ENCODE measurements at regions not wholly inside any gene's neighbourhood (a gene's known extent, or its start where the extent isn't known, plus 50 kb on each side); places are given as distances from the start of the nearest gene placed in this dataset.
"Not testable (repeated sequence)": the region's sequence is repeated elsewhere in the genome, so short reads cannot be mapped to it uniquely, and the experiment has no call there.

GRCh38 chr11:29190313-29190712 lies 826.5 kb downstream of the KCNA4 start:
- DNase-seq (ENCODE audit: extremely low read depth, low read depth) = no peak

GRCh38 chr11:29187215-29187614 lies 829.6 kb downstream of the KCNA4 start:
- no peak for DNase-seq (ENCODE audit: extremely low read depth, low read depth)

- no peak for DNase-seq (ENCODE audit: extremely low read depth, low read depth)
Observed at GRCh38 chr11:29184939-29185890, 831.6 kb downstream of the KCNA4 start.

- no peak for DNase-seq (ENCODE audit: extremely low read depth, low read depth)
Observed at GRCh38 chr11:29183301-29183700, 833.5 kb downstream of the KCNA4 start.

DNA sequence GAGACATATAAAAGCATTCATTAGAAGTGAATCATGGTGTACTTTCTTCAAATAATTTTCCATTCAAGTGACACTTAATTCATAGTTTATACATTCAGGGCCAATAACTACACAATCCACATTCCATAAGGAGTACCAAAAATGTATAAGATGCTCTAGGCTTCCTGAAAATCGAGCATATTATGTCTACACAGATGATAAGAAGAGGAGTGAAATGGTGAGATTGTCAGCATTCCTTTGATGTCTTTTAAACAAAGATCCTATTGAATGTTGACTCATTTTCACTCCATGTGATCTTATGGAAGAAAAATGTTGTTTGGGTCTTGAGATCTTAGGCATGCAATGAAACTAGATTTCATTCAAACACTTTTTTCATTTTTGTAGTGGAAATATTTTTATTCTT lies 843.2 kb downstream of the KCNA4 start:
- DNase-seq (ENCODE audit: extremely low read depth, low read depth) = peak; percentile 21

GRCh38 chr11:29171360-29171950 lies 845.4 kb downstream of the KCNA4 start:
- DNase-seq (ENCODE audit: extremely low read depth, low read depth) = no peak

GRCh38 chr11:29166306-29166705 lies 850.5 kb downstream of the KCNA4 start:
- no peak for DNase-seq (ENCODE audit: extremely low read depth, low read depth)

DNA sequence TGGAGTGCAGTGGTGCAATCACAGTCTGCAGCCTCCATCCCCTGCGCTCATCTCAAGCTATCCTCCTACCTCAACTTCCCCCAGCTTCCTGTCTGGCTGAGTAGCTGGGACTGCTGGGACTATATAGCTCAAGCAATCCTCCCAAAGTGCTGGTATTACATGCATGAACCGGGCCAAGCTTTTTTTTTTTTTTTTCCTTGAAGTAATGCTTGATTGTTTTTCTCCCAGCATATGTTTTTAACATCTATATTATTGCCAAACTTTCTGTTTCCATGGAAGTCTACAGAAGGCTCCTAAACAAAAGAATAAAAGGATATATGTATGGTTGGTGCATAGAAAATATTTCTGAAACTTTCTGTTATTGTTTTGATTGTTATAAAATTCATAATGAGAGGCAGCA lies 853.6 kb downstream of the KCNA4 start:
- DNase-seq (ENCODE audit: extremely low read depth, low read depth) = no peak

- DNase-seq (ENCODE audit: extremely low read depth, low read depth) = no peak
Observed at GRCh38 chr11:29162491-29162890, 854.3 kb downstream of the KCNA4 start.

DNA sequence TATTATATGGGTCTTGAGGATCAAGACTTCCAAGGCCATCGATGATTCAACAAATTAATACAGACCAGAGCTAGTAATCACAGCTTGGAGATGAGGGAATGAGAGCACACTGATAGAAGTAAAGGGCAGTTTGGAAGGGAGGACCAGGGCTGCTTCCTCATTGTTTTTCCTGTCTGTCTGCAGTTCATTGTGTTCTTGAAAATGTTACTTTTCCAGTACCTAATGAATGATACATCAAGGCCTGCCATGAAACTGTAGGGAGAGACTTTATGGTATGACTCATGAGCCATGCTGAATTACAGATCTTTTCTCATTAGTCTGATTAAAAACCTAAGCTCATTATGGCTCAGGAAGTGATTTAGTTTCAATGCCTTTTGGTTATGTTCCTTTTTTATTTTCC lies 855.6 kb downstream of the KCNA4 start:
- no peak for DNase-seq (ENCODE audit: extremely low read depth, low read depth)

- peak; percentile 69 for DNase-seq (ENCODE audit: extremely low read depth, low read depth)
Observed at GRCh38 chr11:29159552-29160465, 857.0 kb downstream of the KCNA4 start.

GRCh38 chr11:29153078-29153477 lies 863.8 kb downstream of the KCNA4 start:
- DNase-seq (ENCODE audit: extremely low read depth, low read depth) = no peak

- DNase-seq (ENCODE audit: extremely low read depth, low read depth) = not testable (repeated sequence)
Observed at GRCh38 chr11:29142573-29142972, 874.3 kb downstream of the KCNA4 start.

DNA sequence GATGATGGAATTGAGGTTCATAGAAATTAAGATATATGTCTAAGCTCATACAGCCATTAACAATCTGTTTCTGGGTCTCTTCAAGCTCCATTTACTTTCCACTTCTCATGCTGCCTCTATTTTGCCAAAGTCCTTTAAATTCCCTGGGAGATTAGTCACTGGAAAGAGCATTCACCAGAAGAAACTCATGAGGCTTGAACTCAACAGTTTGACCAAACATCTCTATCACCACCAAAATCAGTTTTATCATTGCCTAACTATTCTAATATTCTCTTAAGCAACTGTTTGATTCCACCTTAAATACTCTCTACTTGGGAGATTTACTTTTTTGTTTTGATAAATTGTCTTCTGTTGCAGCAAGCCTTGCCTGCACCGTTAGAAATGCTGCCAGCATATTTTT lies 881.3 kb downstream of the KCNA4 start:
- no peak for DNase-seq (ENCODE audit: extremely low read depth, low read depth)

DNA sequence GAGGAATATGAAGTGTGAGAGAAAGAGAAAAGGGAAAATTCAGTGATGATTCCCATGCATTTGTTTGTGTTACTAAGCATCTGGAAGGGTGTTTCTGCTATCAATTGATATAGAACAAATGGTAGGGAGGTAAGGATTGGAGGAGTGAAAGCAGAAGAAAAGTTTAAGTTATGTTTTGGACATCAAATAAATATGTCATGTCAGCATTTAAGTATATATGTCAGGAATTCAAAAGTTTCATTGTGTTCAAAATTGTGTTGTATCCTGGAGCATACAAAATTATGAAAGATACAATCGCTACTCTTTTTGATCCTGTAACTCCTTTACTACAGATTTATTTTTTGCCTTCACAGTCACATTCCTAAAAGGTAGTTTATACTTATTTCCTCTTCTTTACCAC lies 885.8 kb downstream of the KCNA4 start:
- no peak for DNase-seq (ENCODE audit: extremely low read depth, low read depth)

DNA sequence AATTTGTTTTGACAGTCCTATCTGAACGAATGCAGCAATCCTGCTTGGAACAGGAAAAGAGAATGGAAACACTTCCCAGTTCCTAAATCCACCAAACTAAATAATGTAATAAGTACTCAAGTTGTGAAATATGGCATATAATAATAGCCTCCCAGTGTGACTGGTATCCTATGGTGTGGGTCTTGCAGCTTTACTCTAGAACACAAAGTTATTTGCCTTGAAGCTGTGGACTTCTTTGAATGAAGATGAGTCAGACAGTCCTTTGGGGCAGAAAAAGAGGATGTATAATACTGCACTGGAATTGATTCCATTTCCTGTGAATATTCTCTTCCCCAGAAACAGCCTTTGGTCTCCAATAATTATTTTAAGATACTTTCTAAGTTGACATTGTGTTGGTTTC lies 887.0 kb downstream of the KCNA4 start:
- no peak for DNase-seq (ENCODE audit: extremely low read depth, low read depth)

DNA sequence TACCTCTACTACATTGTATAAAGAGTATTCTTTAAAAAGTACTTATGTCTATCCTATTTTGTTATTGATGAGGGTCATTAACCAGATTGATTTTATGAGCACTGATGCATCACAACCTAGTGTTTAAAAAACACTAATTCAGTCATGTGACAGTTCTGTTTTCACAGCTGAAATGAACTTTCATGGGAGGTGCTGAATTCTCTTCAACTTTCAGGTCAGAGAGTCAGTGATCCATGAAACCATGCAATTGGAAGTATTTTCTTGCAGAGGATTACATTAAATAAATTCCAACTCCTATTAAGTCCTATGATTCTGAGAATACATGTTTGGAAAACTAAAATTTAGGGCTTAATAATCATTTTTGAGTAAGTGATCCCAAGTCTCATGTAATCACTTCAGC lies 889.4 kb downstream of the KCNA4 start:
- DNase-seq (ENCODE audit: extremely low read depth, low read depth) = no peak

DNA sequence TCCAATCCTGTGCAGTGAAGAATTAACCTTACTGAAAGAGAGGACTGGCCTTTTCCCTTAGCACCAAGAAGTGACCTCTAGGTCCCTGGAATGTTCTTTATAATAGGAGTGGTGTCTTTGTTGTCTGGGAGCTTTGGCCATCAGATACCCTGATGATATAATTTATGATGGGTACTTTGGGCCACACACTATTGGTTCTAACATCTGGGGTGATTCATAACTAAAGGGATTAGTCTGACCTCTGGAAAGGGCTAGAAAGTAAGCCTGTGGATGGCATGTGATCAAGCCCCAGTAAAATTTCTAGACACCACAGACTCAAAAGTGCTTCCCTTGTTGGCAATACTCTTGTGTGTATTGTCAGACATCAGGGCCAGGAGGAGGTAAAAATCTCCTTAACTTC lies 891.2 kb downstream of the KCNA4 start:
- DNase-seq (ENCODE audit: extremely low read depth, low read depth) = no peak

DNA sequence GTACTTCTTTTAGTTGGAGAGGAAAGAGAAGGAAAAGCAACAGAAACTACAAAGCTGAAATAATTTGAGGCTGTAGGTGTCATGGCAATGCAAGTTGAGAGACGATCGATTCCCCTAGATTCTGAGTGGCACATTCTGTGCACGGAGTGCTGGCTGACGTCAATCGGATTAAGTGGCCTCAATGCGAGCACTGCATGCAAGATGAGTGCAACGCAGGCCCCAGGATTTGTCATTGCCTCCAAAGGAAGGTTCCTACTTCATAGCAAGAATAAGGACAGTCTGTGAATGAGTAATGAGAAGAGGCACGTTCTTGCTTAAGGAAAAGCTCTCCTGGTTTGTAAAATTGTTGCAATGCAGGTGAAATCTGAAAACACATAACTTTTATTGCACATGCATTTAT lies 892.4 kb downstream of the KCNA4 start:
- peak; percentile 73 for DNase-seq (ENCODE audit: extremely low read depth, low read depth)

- DNase-seq (ENCODE audit: extremely low read depth, low read depth) = peak; percentile 87
Observed at GRCh38 chr11:29119707-29120618, 896.9 kb downstream of the KCNA4 start.
